Karpas-422 (cell line): ENCODE measurements at regions not wholly inside any gene's neighbourhood (a gene's known extent, or its start where the extent isn't known, plus 50 kb on each side); places are given as distances from the start of the nearest gene placed in this dataset.
"Not testable (repeated sequence)": the region's sequence is repeated elsewhere in the genome, so short reads cannot be mapped to it uniquely, and the experiment has no call there.

Experiments
- DNase-seq: peaks from one replicate; pipeline ENCODE4 v3.0.0-alpha.2; 2015
- H2AFZ ChIP-seq: fragments of 200-600 bp; sonication (generic); 2 replicates; pipeline ENCODE4 v1.6.1; 2014; ENCODE audit warnings: antibody characterized with exemption, low read length, mixed read lengths
- H3K27ac ChIP-seq: fragments of 200-600 bp; sonication (generic); 2 replicates; pipeline ENCODE4 v1.5.1; 2014; ENCODE audit warnings: mild to moderate bottlenecking, low read length, moderate library complexity
- H3K27me3 ChIP-seq: fragments of 200-600 bp; sonication (generic); 2 replicates; pipeline ENCODE4 v1.6.1; 2014; ENCODE audit warnings: low read length, mixed read lengths
- H3K36me3 ChIP-seq: fragments of 200-600 bp; sonication (generic); 2 replicates; pipeline ENCODE4 v1.6.1; 2014; ENCODE audit warnings: low read length, mixed read lengths; ENCODE audit not compliant: insufficient read depth
- H3K4me1 ChIP-seq: fragments of 200-600 bp; sonication (generic); 2 replicates; pipeline ENCODE4 v1.6.1; 2014; ENCODE audit warnings: mild to moderate bottlenecking, low read length, mixed read lengths
- H3K4me2 ChIP-seq: fragments of 200-600 bp; sonication (generic); 2 replicates; pipeline ENCODE4 v1.6.1; 2014; ENCODE audit warnings: low read length, low read depth, mild to moderate bottlenecking; ENCODE audit not compliant: poor library complexity, severe bottlenecking
- H3K4me3 ChIP-seq: fragments of 200-600 bp; sonication (generic); 2 replicates; pipeline ENCODE4 v1.5.1; 2014; ENCODE audit warnings: mild to moderate bottlenecking, antibody characterized with exemption, low read length, mixed read lengths
- H3K79me2 ChIP-seq: fragments of 200-600 bp; sonication (generic); 2 replicates; pipeline ENCODE4 v1.6.1; 2014; ENCODE audit warnings: mild to moderate bottlenecking, low read length, mixed read lengths
- H3K9ac ChIP-seq: fragments of 200-600 bp; sonication (generic); 2 replicates; pipeline ENCODE4 v1.6.0; 2014; ENCODE audit warnings: low read length
- H3K9me2 ChIP-seq: fragments of 200-600 bp; sonication (generic), shearing (Covaris generic); replicated peaks from 2 replicates; pipeline ENCODE4 v1.6.0; 2014; ENCODE audit warnings: mild to moderate bottlenecking, low read length, moderate library complexity; ENCODE audit not compliant: insufficient read depth
- H3K9me3 ChIP-seq: fragments of 300-700, 200-600 bp; sonication (generic); 2 replicates; pipeline ENCODE4 v1.6.1; 2014; ENCODE audit warnings: low read length, mixed read lengths
- H4K20me1 ChIP-seq: fragments of 200-600 bp; sonication (generic); 2 replicates; pipeline ENCODE4 v1.6.1; 2014; ENCODE audit warnings: mild to moderate bottlenecking, antibody characterized with exemption, low read length, low read depth; ENCODE audit not compliant: insufficient read depth

GRCh38 chr12:43198608-43199007 lies 353.4 kb downstream of the ADAMTS20 start:
- no peak overlapping the region for H3K27ac ChIP-seq
- no peaks in the 10 kb centered on the region for H3K79me2 ChIP-seq
- no peaks in the 10 kb centered on the region for H3K9me2 ChIP-seq
- H3K4me2 ChIP-seq = no peak overlapping the region
- peaks cover 7% of the 10 kb centered on the region for H3K4me1 ChIP-seq
- H4K20me1 ChIP-seq = no peaks in the 10 kb centered on the region
- DNase-seq = no peak
- H3K27me3 ChIP-seq = no peaks in the 10 kb centered on the region
- H3K9me3 ChIP-seq = no peaks in the 10 kb centered on the region
- H3K36me3 ChIP-seq = no peaks in the 10 kb centered on the region
- no peak overlapping the region for H3K9ac ChIP-seq
- H2AFZ ChIP-seq = no peak overlapping the region
- no peak overlapping the region for H3K4me3 ChIP-seq

DNA sequence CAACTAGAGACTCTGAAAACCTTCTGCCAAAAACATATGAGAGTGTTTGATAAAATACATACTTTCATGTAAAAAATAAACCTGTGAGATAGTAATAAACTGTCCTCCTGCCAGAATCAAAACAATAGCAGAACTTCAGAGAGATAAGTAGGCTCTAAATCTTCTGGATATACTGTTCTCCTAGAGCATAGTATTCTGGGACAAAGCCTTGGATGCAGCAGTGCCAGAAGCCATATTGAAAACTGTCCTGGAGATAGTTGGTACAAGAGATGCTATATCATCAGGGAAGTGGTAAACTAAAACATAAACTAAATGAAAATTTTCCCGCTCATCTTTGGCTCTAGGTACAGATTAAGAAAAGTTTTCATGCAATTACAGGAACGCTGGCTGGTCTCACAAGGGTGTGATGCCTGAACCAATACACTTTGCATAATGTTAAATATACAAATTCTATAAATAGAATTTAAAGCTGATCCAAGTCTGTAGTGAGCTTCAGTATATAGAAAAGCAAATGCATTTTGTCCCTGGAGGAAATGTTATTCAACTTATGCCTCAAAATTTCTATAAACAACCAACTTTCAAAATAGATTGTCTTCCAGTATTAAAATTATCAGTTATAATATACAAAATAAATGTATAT lies 355.6 kb downstream of the ADAMTS20 start:
- Histone ChIP-seq H3K4me2 (no peak overlapping the region), H2AFZ (no peak overlapping the region), H3K79me2 (no peaks in the 10 kb centered on the region), H3K4me3 (no peak overlapping the region), H3K4me1 (peaks cover 7% of the 10 kb centered on the region), H3K9me2 (no peaks in the 10 kb centered on the region), H3K27me3 (no peaks in the 10 kb centered on the region), H3K27ac (no peak overlapping the region), H3K36me3 (no peaks in the 10 kb centered on the region), H4K20me1 (no peaks in the 10 kb centered on the region), H3K9ac (no peak overlapping the region), H3K9me3 (no peaks in the 10 kb centered on the region)
- no peak for DNase-seq

DNA sequence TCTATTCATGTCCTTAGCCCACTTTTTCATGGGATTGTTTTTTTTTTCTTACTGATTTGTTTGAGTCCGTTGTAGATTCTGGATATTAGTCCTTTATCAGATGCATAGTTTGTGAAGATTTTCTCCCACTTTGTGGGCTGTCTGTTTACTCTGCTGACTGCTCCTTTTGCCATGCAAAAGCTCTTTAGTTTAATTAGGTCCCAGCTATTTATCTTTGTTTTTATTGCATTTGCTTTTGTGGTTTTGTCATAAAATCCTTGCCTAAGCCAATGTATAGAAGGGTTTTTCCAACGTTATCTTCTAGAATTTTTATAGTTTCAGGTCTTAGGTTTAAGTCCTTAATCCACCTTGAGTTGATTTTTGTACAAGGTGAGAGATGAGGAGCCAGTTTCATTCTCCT lies 358.9 kb downstream of the ADAMTS20 start:
- not testable (repeated sequence) for H3K4me2 ChIP-seq, H3K4me3 ChIP-seq, DNase-seq, H3K27me3 ChIP-seq, H4K20me1 ChIP-seq, H3K4me1 ChIP-seq, H2AFZ ChIP-seq, H3K79me2 ChIP-seq, H3K9ac ChIP-seq, H3K9me3 ChIP-seq, H3K27ac ChIP-seq, H3K9me2 ChIP-seq, H3K36me3 ChIP-seq

GRCh38 chr12:43192442-43192841 lies 359.6 kb downstream of the ADAMTS20 start:
- not testable (repeated sequence) for H4K20me1 ChIP-seq, H3K9ac ChIP-seq, H3K9me2 ChIP-seq, H3K4me2 ChIP-seq, H3K36me3 ChIP-seq, H3K9me3 ChIP-seq, H3K4me1 ChIP-seq, DNase-seq, H3K27ac ChIP-seq, H3K79me2 ChIP-seq, H3K4me3 ChIP-seq, H3K27me3 ChIP-seq, H2AFZ ChIP-seq

DNA sequence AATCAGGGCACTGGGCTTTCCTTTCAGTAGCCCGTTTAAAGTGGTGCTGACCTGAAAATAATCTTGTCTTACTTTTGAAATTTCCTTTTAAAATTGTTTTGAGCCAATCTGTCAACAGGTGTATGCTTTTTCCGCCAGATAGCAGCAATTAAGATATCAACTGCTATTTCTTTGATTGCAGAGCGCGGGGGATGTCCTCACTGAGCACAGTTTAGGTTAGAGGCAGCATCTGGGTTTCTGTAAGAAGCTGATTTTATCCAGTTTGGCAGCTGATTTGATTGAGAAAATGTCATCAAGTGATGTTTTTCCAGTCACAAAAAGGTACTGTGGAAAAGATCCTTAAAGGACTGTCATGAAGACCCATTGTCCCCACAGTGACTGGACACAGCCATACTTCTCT lies 371.8 kb downstream of the ADAMTS20 start:
- H2AFZ ChIP-seq = no peak overlapping the region
- H3K36me3 ChIP-seq = no peaks in the 10 kb centered on the region
- no peaks in the 10 kb centered on the region for H3K9me3 ChIP-seq
- H3K79me2 ChIP-seq = no peaks in the 10 kb centered on the region
- H3K4me2 ChIP-seq = no peak overlapping the region
- DNase-seq = no peak
- H3K9me2 ChIP-seq = no peaks in the 10 kb centered on the region; the same call in 1 of the 2 replicates
- H3K4me1 ChIP-seq = no peaks in the 10 kb centered on the region
- no peak overlapping the region for H3K4me3 ChIP-seq
- no peak overlapping the region for H3K9ac ChIP-seq
- H3K27me3 ChIP-seq = no peaks in the 10 kb centered on the region; the same call in 1 of the 2 replicates
- H4K20me1 ChIP-seq = no peaks in the 10 kb centered on the region
- no peak overlapping the region for H3K27ac ChIP-seq

DNA sequence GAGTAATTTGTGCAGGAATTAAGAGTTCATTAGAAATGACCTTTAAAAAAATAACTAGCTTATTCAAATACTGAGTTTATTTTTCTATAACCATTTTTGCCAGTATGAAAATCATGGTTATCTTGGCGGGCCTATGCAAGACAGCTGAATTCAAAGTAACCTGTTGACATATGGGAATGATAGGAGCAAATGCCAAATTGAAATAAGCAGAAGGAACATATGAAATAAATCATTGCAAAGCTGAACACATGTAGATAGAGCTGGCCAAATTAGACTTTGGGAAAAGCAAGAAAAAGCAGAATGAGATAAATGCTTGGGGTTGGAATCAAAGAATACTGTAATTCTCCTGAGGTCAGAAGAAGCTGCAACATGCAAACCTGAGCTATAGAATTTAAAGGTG lies 372.5 kb downstream of the ADAMTS20 start:
- Histone ChIP-seq H2AFZ (no peak overlapping the region), H3K36me3 (no peaks in the 10 kb centered on the region), H3K9ac (no peak overlapping the region), H3K79me2 (no peaks in the 10 kb centered on the region), H3K4me2 (no peak overlapping the region), H3K27me3 (no peaks in the 10 kb centered on the region; the same call in 1 of the 2 replicates), H3K27ac (no peak overlapping the region), H3K4me1 (no peaks in the 10 kb centered on the region), H3K4me3 (no peak overlapping the region), H3K9me3 (no peaks in the 10 kb centered on the region), H4K20me1 (no peaks in the 10 kb centered on the region), H3K9me2 (no peaks in the 10 kb centered on the region; the same call in 1 of the 2 replicates)
- no peak for DNase-seq

DNA sequence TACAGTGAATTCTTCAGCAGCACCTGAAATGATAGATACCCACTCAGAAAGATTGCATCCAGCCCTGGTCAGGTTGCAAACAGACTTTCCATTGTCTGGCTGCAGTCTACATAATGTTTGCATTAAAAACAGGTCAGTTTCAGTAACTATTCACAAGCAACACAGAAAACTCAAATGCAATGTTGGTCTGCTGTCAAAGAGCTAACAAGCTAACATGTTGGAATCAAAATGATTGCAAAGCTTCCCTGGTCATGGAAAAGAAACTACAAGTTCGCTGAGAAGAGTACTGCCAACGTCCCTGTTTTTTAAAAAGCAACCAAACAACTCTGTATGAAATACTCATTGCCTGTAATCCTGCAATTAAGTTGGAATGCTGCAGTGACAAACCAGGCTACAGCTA lies 374.7 kb downstream of the ADAMTS20 start:
- Histone ChIP-seq H3K4me1 (no peaks in the 10 kb centered on the region), H3K9me3 (no peaks in the 10 kb centered on the region), H2AFZ (no peak overlapping the region), H3K27me3 (no peaks in the 10 kb centered on the region; the same call in 1 of the 2 replicates), H3K27ac (no peak overlapping the region), H3K79me2 (no peaks in the 10 kb centered on the region), H4K20me1 (no peaks in the 10 kb centered on the region), H3K9ac (no peak overlapping the region), H3K4me2 (no peak overlapping the region), H3K4me3 (no peak overlapping the region), H3K36me3 (no peaks in the 10 kb centered on the region), H3K9me2 (no peaks in the 10 kb centered on the region)
- DNase-seq = no peak

GRCh38 chr12:43169115-43169681 lies 382.8 kb downstream of the ADAMTS20 start:
- H3K4me1 ChIP-seq = no peaks in the 10 kb centered on the region
- no peaks in the 10 kb centered on the region for H3K36me3 ChIP-seq
- H3K9me3 ChIP-seq = no peaks in the 10 kb centered on the region
- H2AFZ ChIP-seq = no peak overlapping the region
- 0 out of 2 replicates have a peak, but pooled peaks cover 2% of the 10 kb centered on the region for H3K27me3 ChIP-seq
- no peaks in the 10 kb centered on the region for H3K9me2 ChIP-seq
- H3K27ac ChIP-seq = no peak overlapping the region
- no peak overlapping the region for H3K4me2 ChIP-seq
- no peak overlapping the region for H3K4me3 ChIP-seq
- no peaks in the 10 kb centered on the region for H3K79me2 ChIP-seq
- H3K9ac ChIP-seq = no peak overlapping the region
- no peaks in the 10 kb centered on the region for H4K20me1 ChIP-seq
- DNase-seq = no peak
